ENCODE measurements at regions not wholly inside any gene's neighbourhood (a gene's known extent, or its start where the extent isn't known, plus 50 kb on each side); places are given as distances from the start of the nearest gene placed in this dataset.

DNA sequence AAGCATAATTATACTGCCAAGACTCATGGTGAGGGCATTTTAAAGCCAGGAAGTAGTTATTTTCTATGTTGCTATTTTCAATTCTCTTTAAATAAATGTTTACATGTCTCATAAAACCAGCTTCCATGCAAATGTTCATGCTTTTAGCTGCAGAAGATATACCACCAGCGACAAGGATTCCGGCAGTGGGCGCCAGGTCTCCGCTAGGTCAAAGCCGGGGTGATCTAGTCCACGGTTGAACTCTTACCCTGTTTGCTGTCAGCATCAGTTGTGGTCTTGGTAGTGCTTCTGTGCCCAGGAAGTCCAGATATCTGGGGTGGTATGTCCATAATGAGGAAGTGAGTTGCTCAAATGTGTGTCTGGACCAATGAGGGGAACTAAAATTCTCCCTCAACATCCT is 265.7 kb downstream of the BRD1 start:
- Histone ChIP-seq H3K4me3 (ENCODE audit: insufficient read depth, low read length, poor library complexity, severe bottlenecking) (no peak overlapping the region), H3K4me2 (ENCODE audit: low read depth, low read length, poor library complexity, severe bottlenecking) (no peak overlapping the region), H3K36me3 (ENCODE audit: low read length) (no peaks in the 10 kb centered on the region; the same call in 1 of the 2 replicates), H3K27ac (ENCODE audit: low read depth, low read length) (no peak overlapping the region), H4K20me1 (ENCODE audit: low read depth, low read length) (peaks cover 3% of the 10 kb centered on the region; the same call in 1 of the 2 replicates), H3K27me3 (ENCODE audit: low read length) (no peaks in the 10 kb centered on the region), H3K79me2 (ENCODE audit: insufficient read depth, low read length) (no peaks in the 10 kb centered on the region), H2AFZ (ENCODE audit: low read depth, low read length, severe bottlenecking) (no peak overlapping the region), H3F3A (ENCODE audit: insufficient read depth) (no peaks in the 10 kb centered on the region), H3K9me3 (ENCODE audit: insufficient read depth, low read length) (no peaks in the 10 kb centered on the region), H3K9ac (ENCODE audit: low read length) (no peak overlapping the region), H3K9me2 (replicated peaks; ENCODE audit: insufficient read depth, low read length) (no peaks in the 10 kb centered on the region)
- TF ChIP-seq, protein P1, sequence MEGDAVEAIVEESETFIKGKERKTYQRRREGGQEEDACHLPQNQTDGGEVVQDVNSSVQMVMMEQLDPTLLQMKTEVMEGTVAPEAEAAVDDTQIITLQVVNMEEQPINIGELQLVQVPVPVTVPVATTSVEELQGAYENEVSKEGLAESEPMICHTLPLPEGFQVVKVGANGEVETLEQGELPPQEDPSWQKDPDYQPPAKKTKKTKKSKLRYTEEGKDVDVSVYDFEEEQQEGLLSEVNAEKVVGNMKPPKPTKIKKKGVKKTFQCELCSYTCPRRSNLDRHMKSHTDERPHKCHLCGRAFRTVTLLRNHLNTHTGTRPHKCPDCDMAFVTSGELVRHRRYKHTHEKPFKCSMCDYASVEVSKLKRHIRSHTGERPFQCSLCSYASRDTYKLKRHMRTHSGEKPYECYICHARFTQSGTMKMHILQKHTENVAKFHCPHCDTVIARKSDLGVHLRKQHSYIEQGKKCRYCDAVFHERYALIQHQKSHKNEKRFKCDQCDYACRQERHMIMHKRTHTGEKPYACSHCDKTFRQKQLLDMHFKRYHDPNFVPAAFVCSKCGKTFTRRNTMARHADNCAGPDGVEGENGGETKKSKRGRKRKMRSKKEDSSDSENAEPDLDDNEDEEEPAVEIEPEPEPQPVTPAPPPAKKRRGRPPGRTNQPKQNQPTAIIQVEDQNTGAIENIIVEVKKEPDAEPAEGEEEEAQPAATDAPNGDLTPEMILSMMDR (IDR thresholded peaks at IDR 0.05; ENCODE audit: insufficient read depth, low read length, poor library complexity, severe bottlenecking): no peak
- no peak for TF ChIP-seq EZH2phosphoT487 (conservative IDR thresholded peaks at IDR 0.05; ENCODE audit: low read length)

DNA sequence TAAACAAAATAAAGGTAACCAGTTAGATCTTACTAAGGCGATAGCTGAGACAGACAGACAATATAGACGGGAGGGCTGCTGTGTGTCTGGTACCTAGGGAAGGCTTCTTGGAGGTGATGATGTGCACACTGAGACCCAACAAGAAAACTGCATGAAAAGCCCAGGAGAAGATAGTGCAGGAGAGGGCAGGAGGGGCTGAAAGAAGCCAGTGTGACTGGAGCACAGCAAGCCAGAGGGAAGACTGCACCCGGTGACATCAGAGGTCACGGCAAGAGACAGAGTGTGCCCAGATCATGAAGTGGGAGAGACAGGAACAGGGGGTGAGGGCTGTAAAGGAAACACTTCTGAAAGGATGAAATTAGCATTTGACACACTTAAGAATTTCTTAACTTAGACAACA is 266.3 kb downstream of the BRD1 start:
- H3K9me2 ChIP-seq (replicated peaks; ENCODE audit: insufficient read depth, low read length): no peaks in the 10 kb centered on the region
- TF ChIP-seq, protein P1 (IDR thresholded peaks at IDR 0.05; ENCODE audit: insufficient read depth, low read length, poor library complexity, severe bottlenecking): no peak
- no peak for TF ChIP-seq EZH2phosphoT487 (conservative IDR thresholded peaks at IDR 0.05; ENCODE audit: low read length)
- no peak overlapping the region for H3K4me3 ChIP-seq (ENCODE audit: insufficient read depth, low read length, poor library complexity, severe bottlenecking)
- no peak overlapping the region for H3K9ac ChIP-seq (ENCODE audit: low read length)
- H3K4me2 ChIP-seq (ENCODE audit: low read depth, low read length, poor library complexity, severe bottlenecking): no peak overlapping the region
- H3K36me3 ChIP-seq (ENCODE audit: low read length): no peaks in the 10 kb centered on the region; the same call in 1 of the 2 replicates
- no peaks in the 10 kb centered on the region for H3K9me3 ChIP-seq (ENCODE audit: insufficient read depth, low read length)
- no peak overlapping the region for H3K27ac ChIP-seq (ENCODE audit: low read depth, low read length)
- no peak overlapping the region for H2AFZ ChIP-seq (ENCODE audit: low read depth, low read length, severe bottlenecking)
- no peaks in the 10 kb centered on the region for H3K27me3 ChIP-seq (ENCODE audit: low read length)
- no peaks in the 10 kb centered on the region for H3F3A ChIP-seq (ENCODE audit: insufficient read depth)
- no peaks in the 10 kb centered on the region for H3K79me2 ChIP-seq (ENCODE audit: insufficient read depth, low read length)
- H4K20me1 ChIP-seq (ENCODE audit: low read depth, low read length): peaks cover 3% of the 10 kb centered on the region; the same call in 1 of the 2 replicates

DNA sequence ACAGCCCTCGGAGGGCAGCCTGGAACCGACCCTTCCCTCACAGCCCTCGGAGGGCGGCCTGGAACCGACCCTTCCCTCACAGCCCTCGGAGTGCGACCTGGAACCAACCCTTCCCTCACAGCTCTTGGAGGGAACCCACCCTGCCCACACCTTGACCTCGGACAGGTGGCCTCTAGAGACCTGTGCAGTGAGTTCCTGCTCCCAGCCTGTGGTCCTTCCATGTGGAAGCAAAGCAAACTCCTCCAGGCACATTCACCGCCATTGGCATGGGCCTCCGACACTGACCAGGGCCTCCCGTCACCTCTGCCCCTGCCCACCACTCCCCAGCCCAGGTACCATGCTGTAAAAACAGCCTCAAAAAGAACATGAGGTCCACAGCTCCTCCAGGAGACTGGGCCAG is 272.1 kb downstream of the BRD1 start:
- no peak overlapping the region for H3K9ac ChIP-seq (ENCODE audit: low read length)
- H3F3A ChIP-seq (ENCODE audit: insufficient read depth): no peaks in the 10 kb centered on the region
- no peaks in the 10 kb centered on the region; the same call in 1 of the 2 replicates for H3K36me3 ChIP-seq (ENCODE audit: low read length)
- H3K4me3 ChIP-seq (ENCODE audit: insufficient read depth, low read length, poor library complexity, severe bottlenecking): no peak overlapping the region
- no peaks in the 10 kb centered on the region for H3K9me2 ChIP-seq (replicated peaks; ENCODE audit: insufficient read depth, low read length)
- H3K79me2 ChIP-seq (ENCODE audit: insufficient read depth, low read length): no peaks in the 10 kb centered on the region
- no peak overlapping the region for H3K4me2 ChIP-seq (ENCODE audit: low read depth, low read length, poor library complexity, severe bottlenecking)
- H2AFZ ChIP-seq (ENCODE audit: low read depth, low read length, severe bottlenecking): no peak overlapping the region
- H3K27me3 ChIP-seq (ENCODE audit: low read length): no peaks in the 10 kb centered on the region
- H3K27ac ChIP-seq (ENCODE audit: low read depth, low read length): no peak overlapping the region
- H3K9me3 ChIP-seq (ENCODE audit: insufficient read depth, low read length): no peaks in the 10 kb centered on the region
- TF ChIP-seq, protein P1 (IDR thresholded peaks at IDR 0.05; ENCODE audit: insufficient read depth, low read length, poor library complexity, severe bottlenecking): no peak
- no peak for TF ChIP-seq EZH2phosphoT487 (conservative IDR thresholded peaks at IDR 0.05; ENCODE audit: low read length)
- peaks cover 3% of the 10 kb centered on the region; the same call in 1 of the 2 replicates for H4K20me1 ChIP-seq (ENCODE audit: low read depth, low read length)
